Stomach (tissue), 8 donors: ENCODE measurements at regions not wholly inside any gene's neighbourhood (a gene's known extent, or its start where the extent isn't known, plus 50 kb on each side); places are given as distances from the start of the nearest gene placed in this dataset.
A peak's percentile ranks its signal among the peaks of the same experiment; 100 is the strongest.

Experiments used
- DNase-seq, 2 donors: peaks; one replicate each; pipeline versions ENCODE4 v3.0.0 to v3.0.0-alpha.2; 2013 to 2019
- H3K27ac ChIP-seq, 5 donors: fragments of 200-600 bp in 4 of 5; sonication (generic) in 4 of 5; one replicate each; pipeline ENCODE4 v1.5.1; 2013 to 2019; ENCODE audit warnings: mild to moderate bottlenecking in 1 of 5, moderate library complexity in 1 of 5
- H3K27me3 ChIP-seq, 3 donors: fragments of 200-600 bp; sonication (generic); one replicate each; pipeline ENCODE4 v1.5.1; 2017 to 2019; ENCODE audit warnings: mixed run types in 1 of 3
- H3K36me3 ChIP-seq, 4 donors: fragments of 200-600 bp; sonication (generic); 1 replicate in 3 of 4; 2 replicates in 1 of 4; pipeline ENCODE4 v1.5.1; 2016 to 2019
- H3K4me1 ChIP-seq, 4 donors: fragments of 200-600 bp; sonication (generic); one replicate each; pipeline ENCODE4 v1.5.1; 2016 to 2019
- H3K4me3 ChIP-seq, 4 donors: fragments of 200-600 bp; sonication (generic) in 3 of 4; one replicate each; pipeline ENCODE4 v1.5.1; 2016 to 2019; ENCODE audit warnings: mild to moderate bottlenecking in 1 of 4
- H3K9me3 ChIP-seq, 4 donors: fragments of 200-600 bp; sonication (generic); one replicate each; pipeline ENCODE4 v1.5.1; 2016 to 2019
- EP300 ChIP-seq: sonication (generic); formaldehyde crosslinking; IDR thresholded peaks from one replicate; pipeline ENCODE4 v1.6.1; 2017; ENCODE audit warnings: antibody characterized with exemption
- POLR2A ChIP-seq, 4 donors: fragments of 450-650 bp; IDR thresholded peaks; one replicate each; pipeline ENCODE4 v1.6.1; 2016; ENCODE audit warnings: antibody characterized with exemption in 4 of 4, control low read depth in 2 of 4, mild to moderate bottlenecking in 1 of 4, moderate library complexity in 1 of 4
- POLR2AphosphoS5 ChIP-seq, 3 donors: sonication (generic); formaldehyde crosslinking; IDR thresholded peaks; one replicate each; pipeline ENCODE4 v1.6.1; 2016; ENCODE audit warnings: antibody characterized with exemption in 3 of 3
- WGBS, 5 donors: extraction: QIAGEN DNeasy Blood & Tissue Kit in 3 of 5; methylation state at CpG; one replicate each; pipeline versions ENCODE4 v1.1.5 to v1.1.7; 2013 to 2018; 5-methylcytosine and 5-hydroxymethylcytosine counted together
- intact Hi-C: fragments of 100-400 bp; cut with DNase I; formaldehyde crosslinking; loops from one replicate; pipeline ENCODE4 v1.15.1; 2023; ENCODE audit warnings: low total_unique reads
- TF ChIP-seq, protein P1 (sequence below), 7 experiments: fragments of 450-650 bp in 4 of 7; fragments of 200-600 bp in 3 of 7; sonication (generic) in 3 of 7; IDR thresholded peaks; one replicate each; pipeline ENCODE4 v1.5.1; 2016 to 2019; ENCODE audit warnings: antibody characterized with exemption in 7 of 7, control low read depth in 2 of 7, mild to moderate bottlenecking in 1 of 7
- donor health status: healthy with polysubstance abuse.
- donor health status: Bipolar disorder and iron deficiency.
- donor health status: healthy.

DNA sequence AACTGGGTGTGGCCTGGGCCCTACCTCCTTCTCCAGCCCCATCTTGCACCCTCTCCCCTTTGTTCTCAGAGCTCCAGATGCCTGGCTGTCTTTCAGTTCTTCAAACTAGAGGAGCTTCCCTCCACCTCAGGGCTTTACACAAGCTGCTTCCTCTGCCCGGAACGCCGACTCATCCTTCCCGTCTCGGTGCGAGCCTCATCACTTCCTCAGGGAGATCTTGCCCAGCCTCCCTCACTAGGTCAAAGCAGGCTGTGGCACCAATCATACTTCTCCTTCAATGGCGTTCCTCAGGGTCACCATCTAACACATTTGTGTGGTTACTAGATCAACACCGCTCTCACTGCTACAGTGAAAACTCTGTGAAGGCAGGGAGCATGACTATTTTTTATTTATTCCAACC is 56.2 kb upstream of the ZSWIM6 start:
- intact Hi-C loops, result no loop called here
- H3K36me3 ChIP-seq, result no peaks in the 10 kb centered on the region
- H3K4me3 ChIP-seq, result no peak overlapping the region
- H3K9me3 ChIP-seq, result no peaks in the 10 kb centered on the region
- 56 to 76% (median 74%) methylated on average over 8 of the region's 8 CpGs for WGBS, 5 donors
- H3K4me1 ChIP-seq, result peaks cover 6 to 46% (median 19%) of the 10 kb centered on the region in 4 donors
- DNase-seq, result no peak
- peak overlapping the region in 3 of 5 donors; percentile 5 to 64 (median 44) for H3K27ac ChIP-seq
- TF ChIP-seq, protein P1, sequence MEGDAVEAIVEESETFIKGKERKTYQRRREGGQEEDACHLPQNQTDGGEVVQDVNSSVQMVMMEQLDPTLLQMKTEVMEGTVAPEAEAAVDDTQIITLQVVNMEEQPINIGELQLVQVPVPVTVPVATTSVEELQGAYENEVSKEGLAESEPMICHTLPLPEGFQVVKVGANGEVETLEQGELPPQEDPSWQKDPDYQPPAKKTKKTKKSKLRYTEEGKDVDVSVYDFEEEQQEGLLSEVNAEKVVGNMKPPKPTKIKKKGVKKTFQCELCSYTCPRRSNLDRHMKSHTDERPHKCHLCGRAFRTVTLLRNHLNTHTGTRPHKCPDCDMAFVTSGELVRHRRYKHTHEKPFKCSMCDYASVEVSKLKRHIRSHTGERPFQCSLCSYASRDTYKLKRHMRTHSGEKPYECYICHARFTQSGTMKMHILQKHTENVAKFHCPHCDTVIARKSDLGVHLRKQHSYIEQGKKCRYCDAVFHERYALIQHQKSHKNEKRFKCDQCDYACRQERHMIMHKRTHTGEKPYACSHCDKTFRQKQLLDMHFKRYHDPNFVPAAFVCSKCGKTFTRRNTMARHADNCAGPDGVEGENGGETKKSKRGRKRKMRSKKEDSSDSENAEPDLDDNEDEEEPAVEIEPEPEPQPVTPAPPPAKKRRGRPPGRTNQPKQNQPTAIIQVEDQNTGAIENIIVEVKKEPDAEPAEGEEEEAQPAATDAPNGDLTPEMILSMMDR (IDR thresholded peaks at IDR 0.05), result no peak
- TF ChIP-seq POLR2AphosphoS5 (IDR thresholded peaks at IDR 0.05) (no peak), EP300 (no peak), POLR2A (IDR thresholded peaks at IDR 0.05) (no peak)
- H3K27me3 ChIP-seq, result no peaks in the 10 kb centered on the region

DNA sequence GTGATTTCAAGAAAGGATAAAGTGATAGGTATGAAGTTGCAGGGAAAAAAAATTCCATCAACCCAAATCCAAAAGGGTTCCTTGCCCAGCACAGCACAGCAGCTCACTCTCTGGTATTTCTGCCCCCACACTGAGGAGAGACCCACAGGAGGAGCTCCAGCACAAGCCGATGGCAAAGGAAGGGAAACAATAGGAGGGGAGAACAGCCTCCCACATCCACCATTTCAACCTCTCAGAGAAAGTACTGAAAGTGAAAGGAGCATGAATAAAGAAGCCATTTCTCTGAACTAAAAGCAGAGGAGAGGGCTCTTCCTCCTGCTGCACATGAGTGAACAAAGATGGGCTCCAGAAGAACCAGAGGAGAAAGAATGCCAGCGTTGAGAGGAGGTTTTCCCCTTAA is 54.9 kb upstream of the ZSWIM6 start:
- Histone ChIP-seq H3K4me3 (no peak overlapping the region), H3K36me3 (no peaks in the 10 kb centered on the region), H3K9me3 (no peaks in the 10 kb centered on the region), H3K4me1 (peaks cover 6 to 49% (median 20%) of the 10 kb centered on the region in 4 donors), H3K27ac (peak overlapping the region in 3 of 5 donors; percentile 23 to 47 (median 44)), H3K27me3 (no peaks in the 10 kb centered on the region)
- TF ChIP-seq, protein P1 (IDR thresholded peaks at IDR 0.05), result peak in 2 of 7 experiments; percentile 4 to 27
- no peak for TF ChIP-seq POLR2AphosphoS5 (IDR thresholded peaks at IDR 0.05)
- DNase-seq, result peak in 1 of 2 donors; percentile 58
- WGBS, 5 donors, result 29 to 49% (median 35%) methylated on average over 2 of the region's 2 CpGs
- intact Hi-C loops, result no loop called here

DNA sequence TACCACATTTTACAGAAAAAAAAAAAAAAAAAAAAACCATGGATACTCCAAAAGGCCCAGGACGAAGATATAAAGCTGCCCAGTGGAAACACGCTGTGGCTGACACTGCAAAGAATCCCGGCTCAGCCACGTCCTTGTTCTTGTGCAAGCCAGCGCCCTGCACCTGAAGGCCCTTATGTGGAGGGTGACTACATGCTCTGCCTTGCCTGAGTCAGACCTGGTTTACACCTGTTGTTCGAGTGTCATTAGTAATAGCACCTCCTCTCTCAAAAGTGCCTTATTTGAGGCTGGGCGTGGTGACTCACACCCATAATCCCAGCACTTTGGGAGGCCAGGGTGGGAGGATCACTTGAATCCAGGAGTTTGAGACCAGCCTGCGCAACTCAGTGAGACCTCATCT is 54.3 kb upstream of the ZSWIM6 start:
- WGBS, 5 donors, result 81 to 96% (median 93%) methylated on average over 8 of the region's 8 CpGs
- TF ChIP-seq EP300 (no peak), POLR2A (IDR thresholded peaks at IDR 0.05) (no peak), POLR2AphosphoS5 (IDR thresholded peaks at IDR 0.05) (no peak)
- TF ChIP-seq, protein P1 (IDR thresholded peaks at IDR 0.05), result no peak
- no peak overlapping the region for H3K4me3 ChIP-seq
- no peaks in the 10 kb centered on the region for H3K27me3 ChIP-seq
- H3K4me1 ChIP-seq, result peaks cover 6 to 49% (median 20%) of the 10 kb centered on the region in 4 donors
- H3K27ac ChIP-seq, result peak overlapping the region in 3 of 5 donors; percentile 23 to 47 (median 44)
- intact Hi-C loops, result no loop called here
- no peaks in the 10 kb centered on the region for H3K36me3 ChIP-seq
- no peak for DNase-seq
- H3K9me3 ChIP-seq, result no peaks in the 10 kb centered on the region

DNA sequence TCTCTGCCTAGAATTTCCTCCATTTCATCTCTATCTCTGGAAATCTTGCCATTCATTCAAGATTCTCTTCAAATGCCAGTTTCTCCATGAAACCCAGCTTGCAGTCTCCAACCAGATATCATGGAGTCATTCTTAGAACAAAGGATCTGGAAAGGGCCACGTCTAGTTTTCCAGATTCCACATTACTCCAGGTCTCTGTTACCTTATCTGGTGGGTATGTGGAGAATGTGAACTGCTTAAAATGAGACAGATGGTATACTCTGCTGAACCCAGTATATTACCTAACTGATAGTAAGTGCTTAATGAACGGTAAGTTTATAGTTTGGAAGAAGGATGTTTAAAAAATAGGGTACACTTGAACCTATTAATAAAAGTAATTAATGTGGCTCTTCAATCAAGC is 52.3 kb upstream of the ZSWIM6 start:
- no peaks in the 10 kb centered on the region for H3K36me3 ChIP-seq
- H3K4me1 ChIP-seq, result peaks cover 6 to 47% (median 20%) of the 10 kb centered on the region in 4 donors
- TF ChIP-seq POLR2A (IDR thresholded peaks at IDR 0.05) (no peak), EP300 (no peak), POLR2AphosphoS5 (IDR thresholded peaks at IDR 0.05) (no peak)
- TF ChIP-seq, protein P1 (IDR thresholded peaks at IDR 0.05), result no peak
- 24 to 71% (median 56%) methylated on average over 2 of the region's 2 CpGs for WGBS, 5 donors
- intact Hi-C loops, result no loop called here
- H3K27ac ChIP-seq, result no peak overlapping the region
- no peak for DNase-seq
- no peak overlapping the region for H3K4me3 ChIP-seq
- H3K27me3 ChIP-seq, result no peaks in the 10 kb centered on the region
- no peaks in the 10 kb centered on the region for H3K9me3 ChIP-seq
